Ishikawa (cell line): ENCODE measurements at regions not wholly inside any gene's neighbourhood (a gene's known extent, or its start where the extent isn't known, plus 50 kb on each side); places are given as distances from the start of the nearest gene placed in this dataset.

Experiments
- CEBPB ChIP-seq: IDR thresholded peaks from 2 replicates; pipeline ENCODE4 v1.6.1; 2012
- CREB1 ChIP-seq: IDR thresholded peaks from 2 replicates; pipeline ENCODE4 v1.6.1; 2012; ENCODE audit warnings: low read depth
- EGR1 ChIP-seq: IDR thresholded peaks from 2 replicates; pipeline ENCODE4 v1.6.1; 2012
- EP300 ChIP-seq: IDR thresholded peaks from 2 replicates; pipeline ENCODE4 v1.6.1; 2012; ENCODE audit warnings: borderline replicate concordance
- FOXM1 ChIP-seq: IDR thresholded peaks from 2 replicates; pipeline ENCODE4 v1.6.1; 2012; ENCODE audit warnings: low read depth, borderline replicate concordance
- NFIC ChIP-seq: IDR thresholded peaks from 2 replicates; pipeline ENCODE4 v1.6.1; 2012
- RAD21 ChIP-seq: IDR thresholded peaks from 2 replicates; pipeline ENCODE4 v1.6.1; 2012; ENCODE audit warnings: low read depth
- TAF1 ChIP-seq: IDR thresholded peaks from 2 replicates; pipeline ENCODE4 v1.6.1; 2012; ENCODE audit warnings: low read depth, mild to moderate bottlenecking
- TCF12 ChIP-seq: IDR thresholded peaks from 2 replicates; pipeline ENCODE4 v1.6.1; 2012; ENCODE audit warnings: low read depth
- TEAD4 ChIP-seq: IDR thresholded peaks from 2 replicates; pipeline ENCODE4 v1.6.1; 2012
- YY1 ChIP-seq: IDR thresholded peaks from 2 replicates; pipeline ENCODE4 v1.6.1; 2012; ENCODE audit warnings: low read depth
- ZBTB7A ChIP-seq: IDR thresholded peaks from 2 replicates; pipeline ENCODE4 v1.6.1; 2012; ENCODE audit warnings: low read depth
- TF ChIP-seq, protein P1 (sequence below): IDR thresholded peaks from 2 replicates; pipeline ENCODE4 v1.6.1; 2012
- TF ChIP-seq, protein P2 (sequence below): IDR thresholded peaks from 2 replicates; pipeline ENCODE4 v1.6.1; 2012
- TF ChIP-seq, protein P3 (sequence below): IDR thresholded peaks from 2 replicates; pipeline ENCODE4 v1.6.1; 2012; ENCODE audit warnings: low read depth, mild to moderate bottlenecking

DNA sequence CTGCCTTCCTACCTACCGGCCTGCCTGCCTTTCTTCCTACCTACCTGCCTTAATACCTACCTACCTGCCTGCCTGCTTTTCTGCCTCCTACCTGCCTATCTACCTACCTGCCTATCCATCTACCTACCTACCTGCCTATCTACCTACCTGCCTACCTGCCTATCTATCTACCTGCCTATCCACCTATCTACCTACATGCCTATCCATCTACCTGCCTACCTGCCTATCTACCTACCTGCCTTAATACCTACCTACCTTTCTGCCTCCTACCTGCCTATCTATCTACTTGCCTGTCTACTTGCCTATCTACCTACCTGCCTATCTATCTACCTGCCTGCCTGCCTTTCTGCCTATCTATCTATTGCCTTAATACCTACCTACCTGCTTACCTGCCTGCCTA is 383.8 kb upstream of the PSMD7 start:
- TF ChIP-seq CREB1 = no peak
- no peak for TF ChIP-seq TAF1
- TF ChIP-seq, protein P1, sequence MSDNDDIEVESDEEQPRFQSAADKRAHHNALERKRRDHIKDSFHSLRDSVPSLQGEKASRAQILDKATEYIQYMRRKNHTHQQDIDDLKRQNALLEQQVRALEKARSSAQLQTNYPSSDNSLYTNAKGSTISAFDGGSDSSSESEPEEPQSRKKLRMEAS = no peak
- TF ChIP-seq, protein P2, sequence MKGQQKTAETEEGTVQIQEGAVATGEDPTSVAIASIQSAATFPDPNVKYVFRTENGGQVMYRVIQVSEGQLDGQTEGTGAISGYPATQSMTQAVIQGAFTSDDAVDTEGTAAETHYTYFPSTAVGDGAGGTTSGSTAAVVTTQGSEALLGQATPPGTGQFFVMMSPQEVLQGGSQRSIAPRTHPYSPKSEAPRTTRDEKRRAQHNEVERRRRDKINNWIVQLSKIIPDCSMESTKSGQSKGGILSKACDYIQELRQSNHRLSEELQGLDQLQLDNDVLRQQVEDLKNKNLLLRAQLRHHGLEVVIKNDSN = no peak
- TF ChIP-seq NFIC = no peak
- no peak for TF ChIP-seq TCF12
- no peak for TF ChIP-seq RAD21
- TF ChIP-seq TEAD4 = no peak
- TF ChIP-seq CEBPB = no peak
- TF ChIP-seq, protein P3, sequence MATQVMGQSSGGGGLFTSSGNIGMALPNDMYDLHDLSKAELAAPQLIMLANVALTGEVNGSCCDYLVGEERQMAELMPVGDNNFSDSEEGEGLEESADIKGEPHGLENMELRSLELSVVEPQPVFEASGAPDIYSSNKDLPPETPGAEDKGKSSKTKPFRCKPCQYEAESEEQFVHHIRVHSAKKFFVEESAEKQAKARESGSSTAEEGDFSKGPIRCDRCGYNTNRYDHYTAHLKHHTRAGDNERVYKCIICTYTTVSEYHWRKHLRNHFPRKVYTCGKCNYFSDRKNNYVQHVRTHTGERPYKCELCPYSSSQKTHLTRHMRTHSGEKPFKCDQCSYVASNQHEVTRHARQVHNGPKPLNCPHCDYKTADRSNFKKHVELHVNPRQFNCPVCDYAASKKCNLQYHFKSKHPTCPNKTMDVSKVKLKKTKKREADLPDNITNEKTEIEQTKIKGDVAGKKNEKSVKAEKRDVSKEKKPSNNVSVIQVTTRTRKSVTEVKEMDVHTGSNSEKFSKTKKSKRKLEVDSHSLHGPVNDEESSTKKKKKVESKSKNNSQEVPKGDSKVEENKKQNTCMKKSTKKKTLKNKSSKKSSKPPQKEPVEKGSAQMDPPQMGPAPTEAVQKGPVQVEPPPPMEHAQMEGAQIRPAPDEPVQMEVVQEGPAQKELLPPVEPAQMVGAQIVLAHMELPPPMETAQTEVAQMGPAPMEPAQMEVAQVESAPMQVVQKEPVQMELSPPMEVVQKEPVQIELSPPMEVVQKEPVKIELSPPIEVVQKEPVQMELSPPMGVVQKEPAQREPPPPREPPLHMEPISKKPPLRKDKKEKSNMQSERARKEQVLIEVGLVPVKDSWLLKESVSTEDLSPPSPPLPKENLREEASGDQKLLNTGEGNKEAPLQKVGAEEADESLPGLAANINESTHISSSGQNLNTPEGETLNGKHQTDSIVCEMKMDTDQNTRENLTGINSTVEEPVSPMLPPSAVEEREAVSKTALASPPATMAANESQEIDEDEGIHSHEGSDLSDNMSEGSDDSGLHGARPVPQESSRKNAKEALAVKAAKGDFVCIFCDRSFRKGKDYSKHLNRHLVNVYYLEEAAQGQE = no peak
- TF ChIP-seq ZBTB7A = no peak
- no peak for TF ChIP-seq EP300

DNA sequence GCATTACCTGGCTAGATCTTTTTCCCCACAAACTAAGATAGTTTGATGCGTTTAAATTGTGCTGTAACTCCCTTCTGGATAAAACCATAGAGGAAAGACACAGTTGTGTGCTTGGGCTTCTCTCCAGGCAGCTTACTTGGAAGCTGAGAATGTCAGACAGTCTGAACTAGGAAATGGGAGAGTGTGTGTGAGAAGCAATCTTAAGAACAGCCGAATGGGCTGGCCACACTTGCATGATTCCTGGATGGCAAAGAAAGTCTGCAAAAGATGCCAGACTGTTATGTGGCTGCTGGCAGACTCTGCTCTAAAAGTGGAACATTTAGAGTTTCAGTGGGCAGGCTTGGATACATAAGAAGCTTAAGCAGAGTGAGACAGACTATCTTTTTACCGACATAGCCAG is 384.3 kb upstream of the PSMD7 start:
- TF ChIP-seq CREB1 (no peak), EGR1 (no peak), NFIC (no peak), TCF12 (no peak), YY1 (no peak), EP300 (no peak), ZBTB7A (no peak), RAD21 (no peak), TEAD4 (no peak), TAF1 (no peak), FOXM1 (no peak)
- TF ChIP-seq, protein P2 = no peak
- TF ChIP-seq, protein P1 = no peak

DNA sequence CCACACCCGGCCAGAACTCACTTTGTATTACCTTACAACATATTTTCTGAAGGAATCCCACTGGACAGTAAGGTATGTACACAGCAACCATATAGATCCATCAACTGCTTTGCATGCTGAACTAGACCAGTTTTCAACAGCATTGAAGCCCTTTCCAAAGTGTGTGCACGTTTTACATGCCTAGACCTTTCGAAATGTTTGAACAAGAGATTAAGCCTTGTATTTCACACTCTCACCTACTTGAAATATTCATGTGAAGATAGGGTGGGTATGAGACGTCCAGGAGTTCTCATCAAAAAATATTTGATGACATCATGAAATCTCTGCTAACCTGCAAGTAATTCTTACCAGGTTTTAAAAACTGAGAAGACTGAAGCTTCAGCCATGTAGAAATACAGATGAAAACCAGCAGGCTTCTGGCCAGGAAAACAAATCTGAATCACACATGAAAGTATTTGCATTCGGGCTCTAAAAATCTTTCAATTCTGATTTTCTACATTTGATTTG is 387.0 kb upstream of the PSMD7 start:
- TF ChIP-seq FOXM1 = no peak
- TF ChIP-seq YY1 = no peak
- no peak for TF ChIP-seq ZBTB7A
- TF ChIP-seq EP300 = no peak
- TF ChIP-seq TCF12 = no peak
- TF ChIP-seq, protein P3 = no peak

DNA sequence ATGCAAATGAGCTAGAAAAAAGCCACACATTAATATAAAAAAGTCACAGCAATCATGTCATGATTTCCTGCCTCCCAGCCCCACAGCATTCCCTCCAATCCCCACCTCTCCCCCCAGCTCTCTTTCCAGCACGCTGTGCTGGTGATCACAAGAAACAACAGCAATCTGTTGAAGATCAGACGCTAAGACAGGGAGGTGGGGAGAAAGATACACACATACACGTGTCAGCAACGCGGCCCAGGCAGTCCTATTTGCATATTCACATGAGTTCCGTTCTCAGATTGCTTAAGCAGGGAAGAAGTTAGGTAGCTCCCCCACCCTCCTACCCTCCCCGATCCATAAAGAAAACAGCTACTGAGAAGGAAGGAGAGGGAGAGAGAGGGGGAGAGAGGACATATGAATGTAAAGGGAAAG is 405.5 kb upstream of the PSMD7 start:
- TF ChIP-seq, protein P3 = no peak
- TF ChIP-seq CEBPB (no peak), FOXM1 (no peak)
